Epithelial cell of esophagus (primary cell): ENCODE measurements at regions not wholly inside any gene's neighbourhood (a gene's known extent, or its start where the extent isn't known, plus 50 kb on each side); places are given as distances from the start of the nearest gene placed in this dataset.
A peak's percentile ranks its signal among the peaks of the same experiment; 100 is the strongest.

ENCODE experiments used
- DNase-seq: peaks from one replicate; pipeline ENCODE4 v3.0.0; 2010; ENCODE audit warnings: low read depth
- H3K4me3 ChIP-seq: 2 replicates; pipeline ENCODE4 v1.5.1; 2011; ENCODE audit warnings: mild to moderate bottlenecking, low read length, control low read depth
- TF ChIP-seq, protein P1 (sequence below): IDR thresholded peaks from 2 replicates; pipeline ENCODE4 v1.5.1; 2011; ENCODE audit warnings: low read depth, mild to moderate bottlenecking, low read length, control low read depth, inconsistent platforms; ENCODE audit not compliant: insufficient read depth; ENCODE audit errors: missing control alignments

GRCh38 chr6:89028774-89029173 lies 51.8 kb upstream of the PNRC1 start:
- TF ChIP-seq, protein P1, sequence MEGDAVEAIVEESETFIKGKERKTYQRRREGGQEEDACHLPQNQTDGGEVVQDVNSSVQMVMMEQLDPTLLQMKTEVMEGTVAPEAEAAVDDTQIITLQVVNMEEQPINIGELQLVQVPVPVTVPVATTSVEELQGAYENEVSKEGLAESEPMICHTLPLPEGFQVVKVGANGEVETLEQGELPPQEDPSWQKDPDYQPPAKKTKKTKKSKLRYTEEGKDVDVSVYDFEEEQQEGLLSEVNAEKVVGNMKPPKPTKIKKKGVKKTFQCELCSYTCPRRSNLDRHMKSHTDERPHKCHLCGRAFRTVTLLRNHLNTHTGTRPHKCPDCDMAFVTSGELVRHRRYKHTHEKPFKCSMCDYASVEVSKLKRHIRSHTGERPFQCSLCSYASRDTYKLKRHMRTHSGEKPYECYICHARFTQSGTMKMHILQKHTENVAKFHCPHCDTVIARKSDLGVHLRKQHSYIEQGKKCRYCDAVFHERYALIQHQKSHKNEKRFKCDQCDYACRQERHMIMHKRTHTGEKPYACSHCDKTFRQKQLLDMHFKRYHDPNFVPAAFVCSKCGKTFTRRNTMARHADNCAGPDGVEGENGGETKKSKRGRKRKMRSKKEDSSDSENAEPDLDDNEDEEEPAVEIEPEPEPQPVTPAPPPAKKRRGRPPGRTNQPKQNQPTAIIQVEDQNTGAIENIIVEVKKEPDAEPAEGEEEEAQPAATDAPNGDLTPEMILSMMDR: no peak
- DNase-seq: no peak

DNA sequence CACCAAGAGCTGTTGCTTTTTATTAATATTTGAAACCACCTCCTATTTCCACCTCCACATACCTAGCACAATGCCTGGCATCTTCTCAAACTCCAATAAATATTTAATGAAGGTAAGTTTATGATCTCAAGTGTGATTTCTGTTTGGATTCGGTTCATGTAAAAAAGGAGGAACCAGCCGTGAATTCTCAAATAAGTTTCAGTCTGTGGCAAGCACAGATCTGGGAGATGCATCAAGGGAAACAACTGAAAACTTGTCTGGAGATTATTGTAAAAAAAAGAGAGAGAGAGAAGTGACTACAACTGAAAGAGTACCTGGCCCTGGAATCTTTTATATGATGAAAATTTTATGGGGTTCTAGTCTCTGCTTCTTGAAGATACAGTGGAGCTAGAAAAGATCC lies 52.8 kb upstream of the PNRC1 start:
- no peak overlapping the region for H3K4me3 ChIP-seq
- DNase-seq: no peak
- TF ChIP-seq, protein P1: no peak

More at GRCh38 chr6:89028774-89029173, 51.8 kb upstream of the PNRC1 start:
- H3K4me3 ChIP-seq: no peak overlapping the region

DNA sequence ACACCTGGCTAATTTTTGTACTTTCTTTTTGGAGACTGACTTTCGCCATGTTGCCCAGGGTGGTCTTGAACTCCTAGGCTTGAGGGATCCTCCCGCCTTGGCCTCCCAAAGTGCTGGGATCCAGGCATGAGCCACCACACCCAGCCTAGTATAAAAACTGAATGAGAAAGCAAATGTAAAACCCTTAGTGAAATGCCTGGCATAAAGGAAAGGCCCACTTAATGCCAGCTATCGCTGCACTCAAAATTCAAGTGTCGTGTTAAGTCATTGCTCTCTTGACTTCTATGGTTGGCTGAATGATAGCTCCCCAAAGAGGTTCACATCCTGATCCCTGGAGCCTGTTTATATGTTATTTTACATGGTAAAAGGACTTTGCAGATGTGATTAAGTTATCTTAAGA lies 54.4 kb upstream of the PNRC1 start:
- TF ChIP-seq, protein P1: no peak
- no peak overlapping the region for H3K4me3 ChIP-seq
- no peak for DNase-seq

DNA sequence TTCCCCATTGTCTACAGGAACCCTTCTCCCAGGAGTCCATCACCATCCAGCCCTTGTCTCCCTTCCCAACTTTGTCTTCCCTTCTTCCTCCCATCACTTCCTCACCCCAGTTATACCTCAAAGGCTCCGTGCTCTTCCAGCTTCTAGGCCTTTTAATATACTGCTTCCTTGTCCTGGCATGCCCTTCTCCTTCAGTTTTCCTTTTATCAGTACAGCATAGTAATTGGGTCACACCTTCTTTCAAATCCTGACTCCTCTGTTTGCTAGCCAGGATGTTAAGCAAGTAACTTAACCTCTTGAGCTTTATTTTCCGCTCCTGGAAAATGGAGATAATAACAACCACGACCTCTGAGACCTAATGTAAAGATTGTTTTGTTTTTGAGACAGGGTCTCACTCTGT lies 54.9 kb upstream of the PNRC1 start:
- peak; percentile 57 for DNase-seq
- H3K4me3 ChIP-seq: no peak overlapping the region
- TF ChIP-seq, protein P1: no peak

DNA sequence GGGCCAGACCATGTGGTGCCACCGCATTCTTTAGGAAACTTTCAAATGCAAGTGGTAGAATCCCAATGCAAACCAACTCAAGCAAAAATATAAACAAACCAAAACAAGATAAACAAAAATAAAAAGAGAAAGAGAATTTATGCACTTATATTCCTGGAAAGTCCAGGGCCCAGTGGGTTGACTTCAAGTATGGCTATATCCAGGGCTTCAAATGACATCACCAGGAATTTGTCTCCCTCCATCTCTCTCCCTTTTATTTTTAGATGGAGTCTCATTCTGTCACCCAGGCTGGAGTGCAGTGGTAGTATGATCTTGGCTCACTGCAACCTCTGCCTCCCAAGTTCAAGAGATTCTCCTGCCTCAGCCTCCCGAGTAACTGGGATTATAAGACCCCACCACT lies 56.1 kb upstream of the PNRC1 start:
- no peak for DNase-seq
- TF ChIP-seq, protein P1: no peak
- H3K4me3 ChIP-seq: no peak overlapping the region

DNA sequence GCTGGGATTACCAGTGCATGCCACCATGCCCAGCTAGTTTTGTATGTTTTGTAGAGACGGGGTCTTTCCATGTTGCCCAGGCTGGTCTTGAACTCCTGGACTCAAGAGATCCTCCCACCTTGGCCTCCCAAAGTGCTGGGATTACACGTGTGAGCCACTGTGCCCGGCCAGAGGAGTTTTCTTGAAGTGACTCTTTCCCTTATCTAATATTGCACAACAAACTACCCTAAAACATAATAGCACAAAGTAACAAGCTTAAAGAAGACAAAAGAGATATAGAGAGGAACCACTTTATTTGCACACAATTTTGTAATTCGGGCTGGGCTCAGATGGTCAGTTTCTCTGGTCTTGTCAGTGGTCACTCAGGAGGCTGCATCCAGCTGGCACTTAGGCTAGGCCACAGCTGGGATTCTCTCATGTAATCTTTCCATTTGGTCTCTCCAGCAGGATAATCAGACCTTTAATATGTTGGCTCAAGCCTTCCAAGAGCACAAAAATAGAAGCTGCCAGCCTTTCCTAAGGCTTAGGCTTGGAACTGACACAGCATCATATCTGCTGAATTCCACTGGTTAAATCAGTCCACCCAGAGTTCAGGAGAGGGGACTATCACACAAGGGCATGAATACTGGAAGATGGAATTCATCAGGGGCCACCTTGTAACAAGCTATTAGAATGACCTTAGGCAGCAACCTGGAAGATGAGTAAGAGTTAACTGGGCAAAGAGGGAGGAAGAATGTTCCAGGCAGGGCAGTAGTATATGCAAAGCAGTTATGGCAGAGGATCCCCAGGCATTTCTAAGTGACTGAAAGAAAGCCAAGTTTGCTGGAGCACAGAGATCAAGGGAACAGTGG lies 56.7 kb upstream of the PNRC1 start:
- DNase-seq: peak; percentile 42
- H3K4me3 ChIP-seq: no peak overlapping the region
- TF ChIP-seq, protein P1: no peak

DNA sequence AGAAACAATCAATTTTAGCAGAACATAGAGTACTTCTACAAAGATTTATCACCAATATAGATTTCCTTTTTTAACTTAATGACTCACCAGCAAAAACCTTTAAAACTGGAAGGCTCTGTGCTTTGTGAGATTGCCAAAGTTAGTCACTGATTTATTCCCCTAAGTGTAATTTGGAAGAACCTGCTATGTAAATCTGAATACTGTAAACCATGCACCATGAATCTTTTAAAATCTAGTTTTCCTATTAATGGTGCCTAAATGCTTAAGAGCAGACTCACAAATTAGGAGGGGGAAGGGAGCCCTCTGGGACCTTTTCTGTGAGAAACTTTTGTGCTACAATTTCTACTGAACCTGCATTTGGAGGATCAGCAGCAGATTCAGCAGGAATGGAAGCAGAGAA lies 57.8 kb upstream of the PNRC1 start:
- TF ChIP-seq, protein P1: no peak
- H3K4me3 ChIP-seq: no peak overlapping the region
- peak; percentile 55 for DNase-seq
